ENCODE measurements at regions not wholly inside any gene's neighbourhood (a gene's known extent, or its start where the extent isn't known, plus 50 kb on each side); places are given as distances from the start of the nearest gene placed in this dataset.

DNA sequence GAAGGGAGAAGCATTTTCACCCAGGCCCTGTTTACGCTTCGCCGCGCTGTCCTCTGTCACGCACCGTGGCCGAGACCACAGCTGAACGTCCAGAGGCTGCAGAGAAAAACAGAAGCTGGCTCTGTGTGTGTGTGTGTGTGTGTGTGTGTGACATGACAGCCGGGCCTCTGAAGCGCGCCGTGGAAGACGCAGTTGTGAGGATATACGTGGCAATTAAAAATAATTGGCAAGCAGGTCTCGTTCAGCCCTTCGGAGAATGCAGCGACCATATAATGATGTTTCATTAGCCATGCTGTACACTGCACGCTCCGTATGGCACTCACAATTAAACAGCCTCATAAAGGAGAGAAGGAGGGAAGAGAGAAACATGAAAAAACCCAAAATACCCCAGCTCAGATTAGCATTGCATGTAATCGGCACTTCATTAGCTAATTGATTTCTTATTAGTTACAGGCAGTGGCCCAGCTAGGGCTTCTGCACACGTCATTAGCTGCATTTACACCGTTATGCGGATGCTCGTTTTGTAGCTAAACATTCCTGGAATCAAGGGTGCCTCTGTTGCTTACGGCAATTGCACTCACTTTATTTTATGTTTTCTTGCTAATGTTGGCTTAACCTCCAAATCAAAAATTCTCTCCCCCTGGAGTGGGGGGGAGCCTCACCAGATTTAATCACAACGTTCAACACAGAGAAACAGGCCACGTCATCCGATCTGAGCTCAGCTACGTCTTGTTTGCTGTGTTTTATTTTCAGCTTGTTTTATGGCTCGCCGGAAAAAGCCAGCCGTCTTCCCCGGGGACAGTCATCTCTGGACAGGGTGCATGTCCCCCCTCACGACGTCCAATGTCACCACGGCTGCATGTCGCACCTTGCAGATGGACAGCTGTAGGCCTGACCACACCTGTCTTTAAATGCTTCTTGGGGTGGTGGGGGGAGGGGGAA, 74.6 kb upstream of the SHOX start:
- TF ChIP-seq, protein P1, sequence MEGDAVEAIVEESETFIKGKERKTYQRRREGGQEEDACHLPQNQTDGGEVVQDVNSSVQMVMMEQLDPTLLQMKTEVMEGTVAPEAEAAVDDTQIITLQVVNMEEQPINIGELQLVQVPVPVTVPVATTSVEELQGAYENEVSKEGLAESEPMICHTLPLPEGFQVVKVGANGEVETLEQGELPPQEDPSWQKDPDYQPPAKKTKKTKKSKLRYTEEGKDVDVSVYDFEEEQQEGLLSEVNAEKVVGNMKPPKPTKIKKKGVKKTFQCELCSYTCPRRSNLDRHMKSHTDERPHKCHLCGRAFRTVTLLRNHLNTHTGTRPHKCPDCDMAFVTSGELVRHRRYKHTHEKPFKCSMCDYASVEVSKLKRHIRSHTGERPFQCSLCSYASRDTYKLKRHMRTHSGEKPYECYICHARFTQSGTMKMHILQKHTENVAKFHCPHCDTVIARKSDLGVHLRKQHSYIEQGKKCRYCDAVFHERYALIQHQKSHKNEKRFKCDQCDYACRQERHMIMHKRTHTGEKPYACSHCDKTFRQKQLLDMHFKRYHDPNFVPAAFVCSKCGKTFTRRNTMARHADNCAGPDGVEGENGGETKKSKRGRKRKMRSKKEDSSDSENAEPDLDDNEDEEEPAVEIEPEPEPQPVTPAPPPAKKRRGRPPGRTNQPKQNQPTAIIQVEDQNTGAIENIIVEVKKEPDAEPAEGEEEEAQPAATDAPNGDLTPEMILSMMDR (IDR thresholded peaks at IDR 0.05): no peak
- TF ChIP-seq POLR2A (IDR thresholded peaks at IDR 0.05): no peak

All from Peyer's patch (tissue), 4 donors.